ENCODE measurements at regions not wholly inside any gene's neighbourhood (a gene's known extent, or its start where the extent isn't known, plus 50 kb on each side); places are given as distances from the start of the nearest gene placed in this dataset.

GRCh38 chr2:2716771-2717170 is 385.7 kb upstream of the MYT1L start:
- TF ChIP-seq EZH2 (IDR thresholded peaks at IDR 0.05; ENCODE audit: low read length, missing control alignments) (no peak), CTCF (conservative IDR thresholded peaks at IDR 0.05 in 1 of 2, IDR thresholded peaks at IDR 0.05 in 1 of 2; ENCODE audit: low read depth in 1 of 2, low read length in 2 of 2) (no peak)
- Histone ChIP-seq H3K79me2 (ENCODE audit: control insufficient read depth, insufficient read depth, low read length) (no peaks in the 10 kb centered on the region), H3K36me3 (ENCODE audit: control insufficient read depth, insufficient read depth, low read length) (no peaks in the 10 kb centered on the region), H3K4me1 (ENCODE audit: control insufficient read depth, extremely low read depth, insufficient read depth, low read length) (no peaks in the 10 kb centered on the region), H3K9me3 (ENCODE audit: control insufficient read depth, insufficient read depth, low read depth, low read length) (no peaks in the 10 kb centered on the region), H3K27ac (ENCODE audit: insufficient read depth, low read length) (no peak overlapping the region), H2AFZ (ENCODE audit: low read length) (no peak overlapping the region), H4K20me1 (ENCODE audit: control insufficient read depth, extremely low read depth, insufficient read depth, low read length) (no peaks in the 10 kb centered on the region), H3K4me2 (ENCODE audit: extremely low read depth, insufficient read depth, low read length) (no peak overlapping the region), H3K27me3 (ENCODE audit: control insufficient read depth, insufficient read depth, low read length) (no peaks in the 10 kb centered on the region), H3K9ac (ENCODE audit: insufficient read depth, low read length) (no peak overlapping the region), H3K4me3 (replicated peaks in 1 of 4; ENCODE audit: control extremely low read depth in 1 of 4, insufficient read depth in 1 of 4, low read depth in 3 of 4, low read length in 4 of 4) (no peak overlapping the region)
- no peak for DNase-seq (ENCODE audit: low read depth in 2 of 2)

GRCh38 chr2:2715036-2715818 is 384.2 kb upstream of the MYT1L start:
- DNase-seq (ENCODE audit: low read depth in 2 of 2), result no peak
- no peaks in the 10 kb centered on the region for H3K27me3 ChIP-seq (ENCODE audit: control insufficient read depth, insufficient read depth, low read length)
- H3K36me3 ChIP-seq (ENCODE audit: control insufficient read depth, insufficient read depth, low read length), result no peaks in the 10 kb centered on the region
- no peak overlapping the region for H3K9ac ChIP-seq (ENCODE audit: insufficient read depth, low read length)
- TF ChIP-seq EZH2 (IDR thresholded peaks at IDR 0.05; ENCODE audit: low read length, missing control alignments), result no peak
- TF ChIP-seq CTCF (conservative IDR thresholded peaks at IDR 0.05 in 1 of 2, IDR thresholded peaks at IDR 0.05 in 1 of 2; ENCODE audit: low read depth in 1 of 2, low read length in 2 of 2), result no peak
- no peaks in the 10 kb centered on the region for H3K79me2 ChIP-seq (ENCODE audit: control insufficient read depth, insufficient read depth, low read length)
- no peaks in the 10 kb centered on the region for H3K4me1 ChIP-seq (ENCODE audit: control insufficient read depth, extremely low read depth, insufficient read depth, low read length)
- no peak overlapping the region for H2AFZ ChIP-seq (ENCODE audit: low read length)
- H3K4me2 ChIP-seq (ENCODE audit: extremely low read depth, insufficient read depth, low read length), result no peak overlapping the region
- H3K27ac ChIP-seq (ENCODE audit: insufficient read depth, low read length), result no peak overlapping the region
- H3K4me3 ChIP-seq (replicated peaks in 1 of 4; ENCODE audit: control extremely low read depth in 1 of 4, insufficient read depth in 1 of 4, low read depth in 3 of 4, low read length in 4 of 4), result no peak overlapping the region
- no peaks in the 10 kb centered on the region for H3K9me3 ChIP-seq (ENCODE audit: control insufficient read depth, insufficient read depth, low read depth, low read length)
- no peaks in the 10 kb centered on the region for H4K20me1 ChIP-seq (ENCODE audit: control insufficient read depth, extremely low read depth, insufficient read depth, low read length)

GRCh38 chr2:2714408-2714807 is 383.3 kb upstream of the MYT1L start:
- no peaks in the 10 kb centered on the region for H3K4me1 ChIP-seq (ENCODE audit: control insufficient read depth, extremely low read depth, insufficient read depth, low read length)
- no peak overlapping the region for H3K4me3 ChIP-seq (replicated peaks in 1 of 4; ENCODE audit: control extremely low read depth in 1 of 4, insufficient read depth in 1 of 4, low read depth in 3 of 4, low read length in 4 of 4)
- no peak overlapping the region for H3K4me2 ChIP-seq (ENCODE audit: extremely low read depth, insufficient read depth, low read length)
- H3K9ac ChIP-seq (ENCODE audit: insufficient read depth, low read length), result no peak overlapping the region
- no peaks in the 10 kb centered on the region for H3K27me3 ChIP-seq (ENCODE audit: control insufficient read depth, insufficient read depth, low read length)
- no peaks in the 10 kb centered on the region for H3K79me2 ChIP-seq (ENCODE audit: control insufficient read depth, insufficient read depth, low read length)
- no peak overlapping the region for H3K27ac ChIP-seq (ENCODE audit: insufficient read depth, low read length)
- DNase-seq (ENCODE audit: low read depth in 2 of 2), result no peak
- no peaks in the 10 kb centered on the region for H4K20me1 ChIP-seq (ENCODE audit: control insufficient read depth, extremely low read depth, insufficient read depth, low read length)
- H3K9me3 ChIP-seq (ENCODE audit: control insufficient read depth, insufficient read depth, low read depth, low read length), result no peaks in the 10 kb centered on the region
- no peak overlapping the region for H2AFZ ChIP-seq (ENCODE audit: low read length)
- no peaks in the 10 kb centered on the region for H3K36me3 ChIP-seq (ENCODE audit: control insufficient read depth, insufficient read depth, low read length)
- TF ChIP-seq CTCF (conservative IDR thresholded peaks at IDR 0.05 in 1 of 2, IDR thresholded peaks at IDR 0.05 in 1 of 2; ENCODE audit: low read depth in 1 of 2, low read length in 2 of 2) (no peak), EZH2 (IDR thresholded peaks at IDR 0.05; ENCODE audit: low read length, missing control alignments) (no peak)

All from fibroblast of lung (primary cell).